ENCODE measurements at regions not wholly inside any gene's neighbourhood (a gene's known extent, or its start where the extent isn't known, plus 50 kb on each side); places are given as distances from the start of the nearest gene placed in this dataset.

- TF ChIP-seq CTCF (IDR thresholded peaks at IDR 0.05; ENCODE audit: borderline replicate concordance, extremely low read depth, low read length, poor library complexity, severe bottlenecking) (no peak), EZH2 (IDR thresholded peaks at IDR 0.05; ENCODE audit: borderline replicate concordance, low read depth, low read length, severe bottlenecking) (no peak)
Observed at GRCh38 chr1:30818568-30819243, 61.1 kb upstream of the LAPTM5 start.

All from DND-41 (cell line).